ENCODE measurements at regions not wholly inside any gene's neighbourhood (a gene's known extent, or its start where the extent isn't known, plus 50 kb on each side); places are given as distances from the start of the nearest gene placed in this dataset.
"Not testable (repeated sequence)": the region's sequence is repeated elsewhere in the genome, so short reads cannot be mapped to it uniquely, and the experiment has no call there.

- Histone ChIP-seq H3K27ac (replicated peaks) (no peak overlapping the region), H3K27me3 (ENCODE audit: insufficient read depth, poor library complexity, severe bottlenecking) (no peaks in the 10 kb centered on the region), H3K4me3 (replicated peaks; ENCODE audit: insufficient read depth, low read length) (no peak overlapping the region)
- TF ChIP-seq CTCF (IDR thresholded peaks at IDR 0.05; ENCODE audit: insufficient read depth, low read length) (no peak), SPI1 (IDR thresholded peaks at IDR 0.05; ENCODE audit: borderline replicate concordance, low read depth) (no peak), REST (IDR thresholded peaks at IDR 0.05; ENCODE audit: insufficient replicate concordance, low read depth) (no peak), GABPA (IDR thresholded peaks at IDR 0.05; ENCODE audit: low read depth) (no peak), POLR2AphosphoS5 (IDR thresholded peaks at IDR 0.05; ENCODE audit: low read depth) (no peak)
- no peak for DNase-seq (ENCODE audit: low read depth in 1 of 2, low spot score in 1 of 2)
Measured at GRCh38 chrX:25872786-25873185, 265.4 kb upstream of the MAGEB18 start.

GRCh38 chrX:25873196-25873595 is 264.9 kb upstream of the MAGEB18 start:
- no peak for DNase-seq (ENCODE audit: low read depth in 1 of 2, low spot score in 1 of 2)
- TF ChIP-seq GABPA (IDR thresholded peaks at IDR 0.05; ENCODE audit: low read depth): no peak
- no peak for TF ChIP-seq CTCF (IDR thresholded peaks at IDR 0.05; ENCODE audit: insufficient read depth, low read length)
- no peak for TF ChIP-seq POLR2AphosphoS5 (IDR thresholded peaks at IDR 0.05; ENCODE audit: low read depth)
- no peak for TF ChIP-seq REST (IDR thresholded peaks at IDR 0.05; ENCODE audit: insufficient replicate concordance, low read depth)
- no peak for TF ChIP-seq SPI1 (IDR thresholded peaks at IDR 0.05; ENCODE audit: borderline replicate concordance, low read depth)
- no peak overlapping the region for H3K27ac ChIP-seq (replicated peaks)
- H3K4me3 ChIP-seq (replicated peaks; ENCODE audit: insufficient read depth, low read length): no peak overlapping the region
- H3K27me3 ChIP-seq (ENCODE audit: insufficient read depth, poor library complexity, severe bottlenecking): no peaks in the 10 kb centered on the region

- no peak overlapping the region for H3K27ac ChIP-seq (replicated peaks)
- no peaks in the 10 kb centered on the region for H3K27me3 ChIP-seq (ENCODE audit: insufficient read depth, poor library complexity, severe bottlenecking)
- H3K4me3 ChIP-seq (replicated peaks; ENCODE audit: insufficient read depth, low read length): no peak overlapping the region
- TF ChIP-seq GABPA (IDR thresholded peaks at IDR 0.05; ENCODE audit: low read depth): no peak
- TF ChIP-seq CTCF (IDR thresholded peaks at IDR 0.05; ENCODE audit: insufficient read depth, low read length): no peak
- TF ChIP-seq POLR2AphosphoS5 (IDR thresholded peaks at IDR 0.05; ENCODE audit: low read depth): no peak
- no peak for TF ChIP-seq SPI1 (IDR thresholded peaks at IDR 0.05; ENCODE audit: borderline replicate concordance, low read depth)
- TF ChIP-seq REST (IDR thresholded peaks at IDR 0.05; ENCODE audit: insufficient replicate concordance, low read depth): no peak
- DNase-seq (ENCODE audit: low read depth in 1 of 2, low spot score in 1 of 2): no peak
Measured at GRCh38 chrX:25878806-25879205, 259.3 kb upstream of the MAGEB18 start.

- DNase-seq (ENCODE audit: low read depth in 1 of 2, low spot score in 1 of 2); H3K4me3 ChIP-seq (replicated peaks; ENCODE audit: insufficient read depth, low read length); H3K27ac ChIP-seq (replicated peaks); H3K27me3 ChIP-seq (ENCODE audit: insufficient read depth, poor library complexity, severe bottlenecking): not testable (repeated sequence)
Measured at GRCh38 chrX:25882503-25882902, 255.6 kb upstream of the MAGEB18 start.
